SK-MEL-5 (cell line): ENCODE measurements at regions not wholly inside any gene's neighbourhood (a gene's known extent, or its start where the extent isn't known, plus 50 kb on each side); places are given as distances from the start of the nearest gene placed in this dataset.

Source experiments
- DNase-seq: peaks from one replicate; pipeline ENCODE4 v3.0.0-alpha.2; 2016; ENCODE audit warnings: low read depth, low spot score
- in situ Hi-C: cut with HindIII; loops from 2 replicates; pipeline ENCODE4 v1.10.0; 2016; ENCODE audit warnings: low sequenced_read_pairs, high pct_unique_total_duplicates, low pct_unique_long_range_greater_than_20kb

GRCh38 chr6:33929575-33930288, 125.9 kb upstream of the MLN start:
- no peak for DNase-seq

GRCh38 chr6:33927616-33928015, 123.8 kb upstream of the MLN start:
- DNase-seq = no peak

More at GRCh38 chr6:33929575-33930288, 125.9 kb upstream of the MLN start:
- in situ Hi-C loops = no loop called here

GRCh38 chr6:33927112-33927511, 123.3 kb upstream of the MLN start:
- DNase-seq = no peak
- in situ Hi-C loops = no loop called here

More at GRCh38 chr6:33927616-33928015, 123.8 kb upstream of the MLN start:
- in situ Hi-C loops = no loop called here

GRCh38 chr6:33926451-33926850, 122.6 kb upstream of the MLN start:
- peak; percentile 30 for DNase-seq

GRCh38 chr6:33925936-33926335, 122.1 kb upstream of the MLN start:
- in situ Hi-C loops = no loop called here
- DNase-seq = no peak

More at GRCh38 chr6:33926451-33926850, 122.6 kb upstream of the MLN start:
- in situ Hi-C loops = no loop called here

GRCh38 chr6:33925210-33925609, 121.4 kb upstream of the MLN start:
- in situ Hi-C loops = no loop called here
- no peak for DNase-seq

GRCh38 chr6:33924681-33925080, 120.9 kb upstream of the MLN start:
- DNase-seq = no peak
- in situ Hi-C loops = no loop called here

GRCh38 chr6:33923857-33924514, 120.2 kb upstream of the MLN start:
- DNase-seq = no peak
- in situ Hi-C loops = no loop called here

GRCh38 chr6:33921745-33922144, 117.9 kb upstream of the MLN start:
- DNase-seq = no peak
- in situ Hi-C loops = no loop called here

GRCh38 chr6:33918175-33918695, 114.4 kb upstream of the MLN start:
- in situ Hi-C loops = no loop called here
- no peak for DNase-seq

GRCh38 chr6:33915134-33915533, 111.3 kb upstream of the MLN start:
- no peak for DNase-seq
- in situ Hi-C loops = no loop called here

GRCh38 chr6:33914645-33915044, 110.8 kb upstream of the MLN start:
- DNase-seq = no peak
- in situ Hi-C loops = no loop called here

- in situ Hi-C loops = no loop called here
- DNase-seq = no peak
Observed at GRCh38 chr6:33912195-33912594, 108.4 kb upstream of the MLN start.

- in situ Hi-C loops = no loop called here
- no peak for DNase-seq
Observed at GRCh38 chr6:33911488-33911887, 107.7 kb upstream of the MLN start.

GRCh38 chr6:33910594-33910993, 106.8 kb upstream of the MLN start:
- no peak for DNase-seq

GRCh38 chr6:33909737-33910136, 105.9 kb upstream of the MLN start:
- in situ Hi-C loops = no loop called here
- DNase-seq = no peak

More at GRCh38 chr6:33910594-33910993, 106.8 kb upstream of the MLN start:
- in situ Hi-C loops = no loop called here

GRCh38 chr6:33908025-33908424, 104.2 kb upstream of the MLN start:
- DNase-seq = no peak
- in situ Hi-C loops = no loop called here

- in situ Hi-C loops = no loop called here
- DNase-seq = no peak
Observed at GRCh38 chr6:33907227-33907626, 103.4 kb upstream of the MLN start.

- in situ Hi-C loops = no loop called here
Observed at GRCh38 chr6:33906439-33906838, 102.6 kb upstream of the MLN start.

More at GRCh38 chr6:33906439-33906838, 102.6 kb upstream of the MLN start:
- no peak for DNase-seq
